ENCODE measurements at regions not wholly inside any gene's neighbourhood (a gene's known extent, or its start where the extent isn't known, plus 50 kb on each side); places are given as distances from the start of the nearest gene placed in this dataset.

GRCh38 chr19:30704771-30705330 is 332.7 kb downstream of the ZNF536 start:
- Mint-ChIP-seq H3K4me3 (no peak overlapping the region), H3K36me3 (ENCODE audit: low read depth) (no peaks in the 10 kb centered on the region), H3K4me1 (no peaks in the 10 kb centered on the region), H3K27me3 (peaks cover 32% of the 10 kb centered on the region), H3K27ac (no peak overlapping the region)
- H3K9me3 ChIP-seq (ENCODE audit: control insufficient read depth, low read length, poor library complexity, severe bottlenecking): no peaks in the 10 kb centered on the region
- ATAC-seq: no peak
- no peak for DNase-seq

- H3K27me3 Mint-ChIP-seq: peaks cover 26% of the 10 kb centered on the region
- H3K36me3 Mint-ChIP-seq (ENCODE audit: low read depth): no peaks in the 10 kb centered on the region
- H3K27ac Mint-ChIP-seq: no peak overlapping the region
- no peak for ATAC-seq
- H3K4me3 Mint-ChIP-seq: no peak overlapping the region
- no peaks in the 10 kb centered on the region for H3K4me1 Mint-ChIP-seq
- no peak for DNase-seq
- no peaks in the 10 kb centered on the region for H3K9me3 ChIP-seq (ENCODE audit: control insufficient read depth, low read length, poor library complexity, severe bottlenecking)
These were observed 331.5 kb downstream of the ZNF536 start for GRCh38 chr19:30703645-30704044.

GRCh38 chr19:30701178-30701577 is 329.0 kb downstream of the ZNF536 start:
- H3K27ac Mint-ChIP-seq: no peak overlapping the region
- no peak overlapping the region for H3K4me3 Mint-ChIP-seq
- H3K4me1 Mint-ChIP-seq: no peaks in the 10 kb centered on the region
- DNase-seq: no peak
- no peaks in the 10 kb centered on the region for H3K9me3 ChIP-seq (ENCODE audit: control insufficient read depth, low read length, poor library complexity, severe bottlenecking)
- no peak for ATAC-seq
- H3K27me3 Mint-ChIP-seq: peaks cover 18% of the 10 kb centered on the region
- no peaks in the 10 kb centered on the region for H3K36me3 Mint-ChIP-seq (ENCODE audit: low read depth)

GRCh38 chr19:30699871-30700280 is 327.7 kb downstream of the ZNF536 start:
- no peaks in the 10 kb centered on the region for H3K9me3 ChIP-seq (ENCODE audit: control insufficient read depth, low read length, poor library complexity, severe bottlenecking)
- Mint-ChIP-seq H3K4me1 (no peaks in the 10 kb centered on the region), H3K36me3 (ENCODE audit: low read depth) (no peaks in the 10 kb centered on the region), H3K27me3 (peaks cover 19% of the 10 kb centered on the region), H3K4me3 (no peak overlapping the region), H3K27ac (no peak overlapping the region)
- ATAC-seq (no peak), DNase-seq (no peak)

GRCh38 chr19:30696514-30696913 is 324.3 kb downstream of the ZNF536 start:
- Mint-ChIP-seq H3K4me3 (no peak overlapping the region), H3K27ac (no peak overlapping the region), H3K27me3 (peaks cover 27% of the 10 kb centered on the region), H3K36me3 (ENCODE audit: low read depth) (no peaks in the 10 kb centered on the region), H3K4me1 (peaks cover 7% of the 10 kb centered on the region)
- H3K9me3 ChIP-seq (ENCODE audit: control insufficient read depth, low read length, poor library complexity, severe bottlenecking): no peaks in the 10 kb centered on the region
- ATAC-seq (no peak), DNase-seq (no peak)

- peaks cover 39% of the 10 kb centered on the region for H3K27me3 Mint-ChIP-seq
- no peak overlapping the region for H3K27ac Mint-ChIP-seq
- ATAC-seq: no peak
- DNase-seq: no peak
- H3K36me3 Mint-ChIP-seq (ENCODE audit: low read depth): no peaks in the 10 kb centered on the region
- no peak overlapping the region for H3K4me3 Mint-ChIP-seq
- no peaks in the 10 kb centered on the region for H3K9me3 ChIP-seq (ENCODE audit: control insufficient read depth, low read length, poor library complexity, severe bottlenecking)
- peaks cover 8% of the 10 kb centered on the region for H3K4me1 Mint-ChIP-seq
These were observed 323.1 kb downstream of the ZNF536 start for GRCh38 chr19:30695171-30695875.

- Mint-ChIP-seq H3K36me3 (ENCODE audit: low read depth) (no peaks in the 10 kb centered on the region), H3K4me3 (peak overlapping the region; percentile 13), H3K4me1 (peaks cover 8% of the 10 kb centered on the region), H3K27me3 (peaks cover 46% of the 10 kb centered on the region), H3K27ac (no peak overlapping the region)
- DNase-seq: no peak
- ATAC-seq: no peak
- H3K9me3 ChIP-seq (ENCODE audit: control insufficient read depth, low read length, poor library complexity, severe bottlenecking): no peaks in the 10 kb centered on the region
These were observed 322.1 kb downstream of the ZNF536 start for GRCh38 chr19:30694156-30694755.

GRCh38 chr19:30692879-30693503 is 320.8 kb downstream of the ZNF536 start:
- Mint-ChIP-seq H3K4me3 (no peak overlapping the region), H3K4me1 (peaks cover 8% of the 10 kb centered on the region), H3K27ac (no peak overlapping the region), H3K36me3 (ENCODE audit: low read depth) (no peaks in the 10 kb centered on the region), H3K27me3 (peaks cover 56% of the 10 kb centered on the region)
- DNase-seq (no peak), ATAC-seq (no peak)
- no peaks in the 10 kb centered on the region for H3K9me3 ChIP-seq (ENCODE audit: control insufficient read depth, low read length, poor library complexity, severe bottlenecking)

GRCh38 chr19:30692181-30692811 is 320.1 kb downstream of the ZNF536 start:
- H3K9me3 ChIP-seq (ENCODE audit: control insufficient read depth, low read length, poor library complexity, severe bottlenecking): no peaks in the 10 kb centered on the region
- no peak for DNase-seq
- H3K27me3 Mint-ChIP-seq: peaks cover 61% of the 10 kb centered on the region
- no peak for ATAC-seq
- H3K36me3 Mint-ChIP-seq (ENCODE audit: low read depth): no peaks in the 10 kb centered on the region
- H3K4me1 Mint-ChIP-seq: peaks cover 8% of the 10 kb centered on the region
- no peak overlapping the region for H3K4me3 Mint-ChIP-seq
- no peak overlapping the region for H3K27ac Mint-ChIP-seq

- ATAC-seq (no peak), DNase-seq (no peak)
- peaks cover 64% of the 10 kb centered on the region for H3K27me3 Mint-ChIP-seq
- H3K4me3 Mint-ChIP-seq: no peak overlapping the region
- no peaks in the 10 kb centered on the region for H3K36me3 Mint-ChIP-seq (ENCODE audit: low read depth)
- H3K9me3 ChIP-seq (ENCODE audit: control insufficient read depth, low read length, poor library complexity, severe bottlenecking): no peaks in the 10 kb centered on the region
- no peak overlapping the region for H3K27ac Mint-ChIP-seq
- peaks cover 8% of the 10 kb centered on the region for H3K4me1 Mint-ChIP-seq
These were observed 319.6 kb downstream of the ZNF536 start for GRCh38 chr19:30691819-30692166.

GRCh38 chr19:30690935-30691818 is 319.0 kb downstream of the ZNF536 start:
- Mint-ChIP-seq H3K27me3 (peaks cover 64% of the 10 kb centered on the region), H3K4me1 (peaks cover 8% of the 10 kb centered on the region), H3K27ac (no peak overlapping the region), H3K36me3 (ENCODE audit: low read depth) (no peaks in the 10 kb centered on the region), H3K4me3 (no peak overlapping the region)
- ATAC-seq (no peak), DNase-seq (no peak)
- H3K9me3 ChIP-seq (ENCODE audit: control insufficient read depth, low read length, poor library complexity, severe bottlenecking): no peaks in the 10 kb centered on the region

- DNase-seq (no peak), ATAC-seq (no peak)
- Mint-ChIP-seq H3K27me3 (peaks cover 69% of the 10 kb centered on the region), H3K27ac (no peak overlapping the region), H3K4me3 (no peak overlapping the region), H3K4me1 (peaks cover 8% of the 10 kb centered on the region), H3K36me3 (ENCODE audit: low read depth) (no peaks in the 10 kb centered on the region)
- no peaks in the 10 kb centered on the region for H3K9me3 ChIP-seq (ENCODE audit: control insufficient read depth, low read length, poor library complexity, severe bottlenecking)
These were observed 318.3 kb downstream of the ZNF536 start for GRCh38 chr19:30690525-30690924.

Data from T-helper 17 cell (primary cell).